ENCODE measurements at regions not wholly inside any gene's neighbourhood (a gene's known extent, or its start where the extent isn't known, plus 50 kb on each side); places are given as distances from the start of the nearest gene placed in this dataset.

GRCh38 chr4:71095141-71095540, 101.7 kb downstream of the DCK start:
- no peak for TF ChIP-seq MAX (IDR thresholded peaks at IDR 0.05)
- no peak for TF ChIP-seq TCF12 (IDR thresholded peaks at IDR 0.05; ENCODE audit: low read depth)
